Effector memory CD8-positive, alpha-beta T cell (primary cell): ENCODE measurements at regions not wholly inside any gene's neighbourhood (a gene's known extent, or its start where the extent isn't known, plus 50 kb on each side); places are given as distances from the start of the nearest gene placed in this dataset.
"Not testable (repeated sequence)": the region's sequence is repeated elsewhere in the genome, so short reads cannot be mapped to it uniquely, and the experiment has no call there.

Source experiments
- ATAC-seq: fragments of 150-1000 bp; cut with Tn5 transposase; replicated peaks from 2 replicates; pipeline ENCODE4 v1.10.0; 2021; ENCODE audit warnings: mild to moderate bottlenecking, moderate library complexity
- DNase-seq, 3 experiments: peaks; one replicate each; pipeline ENCODE4 v3.0.0; 2021
- H3K27ac Mint-ChIP-seq, 2 donors: one replicate each; pipeline ENCODE4 v1.8.0; 2022; ENCODE audit warnings: mild to moderate bottlenecking in 2 of 2, mixed read lengths in 2 of 2, moderate library complexity in 2 of 2
- H3K27me3 Mint-ChIP-seq, 2 donors: one replicate each; pipeline ENCODE4 v1.8.0; 2022; ENCODE audit warnings: mixed read lengths in 2 of 2
- H3K36me3 Mint-ChIP-seq: one replicate; pipeline ENCODE4 v1.8.0; 2022; ENCODE audit warnings: mild to moderate bottlenecking, moderate library complexity, mixed read lengths; ENCODE audit not compliant: insufficient read depth
- H3K4me1 Mint-ChIP-seq, 2 donors: one replicate each; pipeline ENCODE4 v1.8.0; 2022; ENCODE audit warnings: low read depth in 2 of 2, mixed read lengths in 2 of 2
- H3K4me3 Mint-ChIP-seq, 2 donors: one replicate each; pipeline ENCODE4 v1.8.0; 2022; ENCODE audit warnings: mild to moderate bottlenecking in 2 of 2, mixed read lengths in 2 of 2, moderate library complexity in 2 of 2
- H3K9me3 Mint-ChIP-seq, 2 donors: one replicate each; pipeline ENCODE4 v1.8.0; 2022; ENCODE audit warnings: mixed read lengths in 2 of 2

DNA sequence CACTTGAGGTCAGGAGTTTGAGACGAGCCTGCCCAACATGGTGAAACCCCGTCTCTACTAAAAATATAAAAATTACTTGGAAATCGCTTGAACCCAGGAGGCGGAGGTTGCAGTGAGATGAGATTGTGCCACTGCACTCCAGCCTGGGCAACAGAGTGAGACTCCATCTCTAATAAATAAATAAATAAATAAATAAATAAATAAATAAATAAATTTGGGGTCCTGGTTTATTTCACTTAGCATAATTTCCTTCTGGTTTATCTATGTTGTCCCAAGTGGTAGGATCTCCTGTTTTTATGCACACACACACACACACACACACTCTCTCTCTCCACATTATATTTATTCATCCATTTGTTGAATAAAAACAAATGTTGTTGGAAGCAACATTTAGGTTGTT, 58.4 kb upstream of the HAND1 start:
- not testable (repeated sequence) for DNase-seq, H3K9me3 Mint-ChIP-seq, ATAC-seq, H3K36me3 Mint-ChIP-seq, H3K27ac Mint-ChIP-seq, H3K4me3 Mint-ChIP-seq, H3K4me1 Mint-ChIP-seq
- H3K27me3 Mint-ChIP-seq: peaks cover 11 to 31% of the 10 kb centered on the region in 2 donors

DNA sequence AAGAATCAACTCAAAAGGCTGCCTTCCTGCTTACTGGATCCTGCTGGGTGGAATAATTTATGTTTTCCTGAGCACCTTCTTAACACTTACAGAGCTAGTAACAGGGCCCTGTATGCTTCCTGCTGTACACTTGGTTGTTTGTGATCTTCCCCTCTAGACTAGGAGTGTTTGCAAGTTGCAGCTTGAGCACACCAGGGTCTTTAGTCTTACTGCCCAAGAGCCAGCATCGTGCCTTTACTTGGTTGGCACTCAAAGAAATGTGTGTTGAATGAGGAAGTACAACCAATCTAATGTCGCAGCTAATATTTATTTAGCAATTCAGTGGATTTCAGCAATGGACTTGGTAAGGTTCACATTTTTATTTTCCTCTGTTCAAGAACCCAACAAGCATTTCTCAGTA, 57.5 kb upstream of the HAND1 start:
- Mint-ChIP-seq H3K9me3 (peaks cover 0 to 2% of the 10 kb centered on the region in 2 donors), H3K4me3 (no peak overlapping the region), H3K4me1 (no peaks in the 10 kb centered on the region), H3K36me3 (no peaks in the 10 kb centered on the region), H3K27ac (no peak overlapping the region), H3K27me3 (peaks cover 15 to 35% of the 10 kb centered on the region in 2 donors)
- DNase-seq (no peak), ATAC-seq (no peak)

DNA sequence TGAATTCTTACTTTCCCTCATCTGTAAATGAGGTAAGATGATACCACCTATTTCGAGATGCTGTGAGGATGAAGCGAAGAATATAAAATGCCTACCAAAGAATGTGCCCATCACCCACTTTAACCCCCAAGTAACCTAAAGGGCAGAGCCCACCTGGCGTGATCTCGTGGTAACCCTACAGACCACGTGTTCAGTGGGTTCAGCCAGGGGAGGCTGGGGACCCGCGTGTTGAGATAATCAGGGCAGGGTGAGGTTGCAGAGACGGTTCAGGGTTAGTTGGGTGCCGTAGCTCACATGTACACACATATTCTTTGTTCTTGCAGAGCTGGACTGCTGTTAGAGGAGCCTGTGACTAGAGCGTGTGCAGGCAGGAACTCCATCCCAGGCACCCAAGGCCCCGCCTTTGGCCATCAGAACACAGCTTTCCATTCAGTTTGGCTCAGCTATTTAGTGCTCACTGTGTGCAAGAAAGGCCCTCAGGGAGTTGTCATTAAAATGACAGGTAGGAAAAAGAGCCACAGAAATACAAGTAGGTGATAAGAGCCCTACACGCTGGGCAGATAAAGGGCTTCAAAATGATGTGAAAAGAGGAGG, 56.5 kb upstream of the HAND1 start:
- DNase-seq (no peak), ATAC-seq (no peak)
- Mint-ChIP-seq H3K9me3 (peaks cover 0 to 2% of the 10 kb centered on the region in 2 donors), H3K4me1 (no peaks in the 10 kb centered on the region), H3K4me3 (no peak overlapping the region), H3K27me3 (peaks cover 15 to 36% of the 10 kb centered on the region in 2 donors), H3K27ac (no peak overlapping the region), H3K36me3 (no peaks in the 10 kb centered on the region)

DNA sequence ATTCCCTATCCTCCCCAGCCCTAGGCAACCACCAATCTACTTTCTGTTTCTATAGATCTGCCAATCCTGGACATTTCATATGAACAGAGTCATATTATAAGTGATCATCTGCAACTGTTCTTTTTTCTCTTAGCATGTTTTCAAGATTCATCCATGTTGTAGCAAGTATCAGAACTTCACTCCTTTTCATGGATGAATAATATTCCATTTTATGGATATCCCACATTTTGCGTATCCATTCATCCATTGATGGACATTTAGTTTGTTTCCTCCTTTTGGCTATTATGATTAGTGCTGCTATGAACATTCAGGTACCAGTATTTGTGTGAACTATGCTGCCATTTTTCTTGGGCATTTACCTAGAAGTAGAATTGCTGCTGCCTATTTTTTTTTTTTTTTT, 51.3 kb upstream of the HAND1 start:
- Mint-ChIP-seq H3K27me3 (peaks cover 22 to 61% of the 10 kb centered on the region in 2 donors), H3K9me3 (peaks cover 0 to 2% of the 10 kb centered on the region in 2 donors), H3K27ac (no peak overlapping the region), H3K4me3 (no peak overlapping the region), H3K4me1 (no peaks in the 10 kb centered on the region), H3K36me3 (no peaks in the 10 kb centered on the region)
- ATAC-seq (no peak), DNase-seq (no peak)

DNA sequence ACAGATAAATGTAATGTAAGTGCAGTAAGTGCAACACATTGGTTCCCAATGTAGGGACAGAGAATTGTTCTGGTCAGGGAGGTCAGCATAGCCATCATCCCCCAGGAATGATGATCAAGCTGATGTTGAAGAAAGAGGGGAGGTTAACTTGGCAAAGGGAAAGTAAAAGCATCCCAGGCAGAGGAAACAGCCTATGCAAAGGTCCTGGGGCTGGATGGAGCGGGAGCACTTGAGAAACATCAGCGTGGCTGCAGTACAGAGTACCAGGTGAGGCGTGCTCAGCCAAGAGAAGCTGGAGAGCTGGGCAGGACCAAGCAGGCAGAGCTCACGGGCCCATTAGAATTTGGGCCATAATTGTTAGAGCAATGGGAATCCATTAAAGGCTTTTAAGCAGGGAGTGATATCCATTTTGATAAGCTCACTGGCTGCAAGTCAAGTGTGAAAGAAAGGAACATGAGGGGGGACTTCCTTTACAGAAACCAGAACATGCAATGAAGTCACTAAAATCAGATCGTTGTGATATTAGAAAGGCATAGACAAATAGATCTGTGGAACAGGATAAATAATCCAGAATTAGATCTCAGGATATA, 50.1 kb upstream of the HAND1 start:
- Mint-ChIP-seq H3K9me3 (peaks cover 0 to 2% of the 10 kb centered on the region in 2 donors), H3K27me3 (peaks cover 28 to 71% of the 10 kb centered on the region in 2 donors), H3K36me3 (no peaks in the 10 kb centered on the region), H3K27ac (no peak overlapping the region), H3K4me1 (no peaks in the 10 kb centered on the region), H3K4me3 (no peak overlapping the region)
- DNase-seq: no peak
- no peak for ATAC-seq
